Heart right ventricle (tissue), 16 donors: ENCODE measurements at regions not wholly inside any gene's neighbourhood (a gene's known extent, or its start where the extent isn't known, plus 50 kb on each side); places are given as distances from the start of the nearest gene placed in this dataset.

Source experiments
- ATAC-seq, 8 donors: fragments of 200-7000 bp; cut with Tn5 transposase; one replicate each; pipeline ENCODE4 v1.9.1; 2020; ENCODE audit warnings: mild to moderate bottlenecking in 8 of 8, moderate library complexity in 8 of 8, moderate number of reproducible peaks in 1 of 8
- DNase-seq, 2 donors: peaks; one replicate each; pipeline ENCODE4 v3.0.0-alpha.2; 2020
- H3K27ac ChIP-seq, 10 donors: fragments of 200-600 bp; sonication (generic) in 2 of 10; one replicate each; pipeline versions ENCODE4 v1.5.0 to v1.8.0; 2020 to 2022; ENCODE audit warnings: mild to moderate bottlenecking in 3 of 10
- H3K27me3 ChIP-seq, 7 donors: fragments of 200-600 bp; one replicate each; pipeline ENCODE4 v1.8.0; 2021 to 2022; ENCODE audit warnings: mild to moderate bottlenecking in 2 of 7
- H3K36me3 ChIP-seq, 9 donors: fragments of 200-600 bp; sonication (generic) in 1 of 9; one replicate each; pipeline versions ENCODE4 v1.5.0 to v1.8.0; 2020 to 2022; ENCODE audit warnings: mild to moderate bottlenecking in 2 of 9
- H3K4me1 ChIP-seq, 9 donors: fragments of 200-600 bp; sonication (generic) in 1 of 9; one replicate each; pipeline versions ENCODE4 v1.5.0 to v1.8.0; 2020 to 2022; ENCODE audit warnings: mild to moderate bottlenecking in 4 of 9
- H3K4me3 ChIP-seq, 10 donors: fragments of 200-600 bp; sonication (generic) in 2 of 10; one replicate each; pipeline versions ENCODE4 v1.5.0 to v1.8.0; 2020 to 2022; ENCODE audit warnings: mild to moderate bottlenecking in 7 of 10, moderate library complexity in 2 of 10
- H3K9me3 ChIP-seq, 11 donors: fragments of 200-600 bp in 10 of 11; sonication (generic) in 2 of 11; one replicate each; pipeline versions ENCODE4 v1.5.0 to v1.8.0; 2013 to 2022; ENCODE audit warnings: mild to moderate bottlenecking in 2 of 11, control low read depth in 1 of 11, moderate library complexity in 1 of 11
- CTCF ChIP-seq, 9 donors: fragments of 200-600 bp; sonication (generic) in 2 of 9; IDR thresholded peaks; one replicate each; pipeline versions ENCODE4 v1.5.0 to v1.8.0; 2021 to 2022; ENCODE audit warnings: antibody characterized with exemption in 9 of 9, mild to moderate bottlenecking in 5 of 9, moderate library complexity in 1 of 9
- WGBS, 2 donors: extraction: QIAGEN DNeasy Blood & Tissue Kit; methylation state at CpG; one replicate each; pipeline ENCODE4 v1.1.7; 2013; ENCODE audit warnings: inconsistent platforms in 1 of 2; 5-methylcytosine and 5-hydroxymethylcytosine counted together
- intact Hi-C, 10 donors: fragments of 100-400 bp; cut with DNase I; formaldehyde crosslinking; loops; one replicate each; pipeline versions ENCODE4 v1.11.1 to v1.14.2; 2022
- donor health status: Arrhythmogenic right ventricular cardiomyopathy.
- donor health status: ischemic (EF 13 %, LVEDD 7.1; RV severe dilation, severe dysfunction).
- donor health status: healthy with polysubstance abuse.
- donor health status: DM: no; HTN: yes; CAD: no.
- donor health status: DM: no; HTN: no; CAD: no.
- donor health status: ischemic (EF 25% LVEDD 6.9; RV normal size, moderate dysfunction).
- donor health status: ischemic (EF 25% LVEDD 5.7; RV mildly dilated, moderate dysfunction).
- donor health status: healthy.
- donor health status: DM: yes; HTN: yes; CAD: no.
- donor health status: Ischemic cardiomyopathy.
- donor health status: ischemic (EF 35%, LVEDD 5.7; RV mildly dilated, moderate dysfunction).
- donor health status: nonischemic (EF 11% LVEDD 7.7; RV severe dilation, severe dysfunction).
- donor health status: DM: yes; HTN: yes; CAD: no.
- donor health status: PGD.
- donor health status: ischemic (EF 29% LVEDD 5.4; RV normal size, mild dysfunction).
- donor health status: nonischemic (EF 23%, LVEDD 6.1; RV moderate dilation, normal function).

- WGBS, 2 donors = 82 to 87% methylated on average over 1 of the region's 1 CpG
- TF ChIP-seq CTCF (IDR thresholded peaks at IDR 0.05) = no peak
- intact Hi-C loops = no loop called here
- Histone ChIP-seq H3K36me3 (no peaks in the 10 kb centered on the region), H3K9me3 (peaks cover 0 to 16% (median 0%) of the 10 kb centered on the region in 11 donors), H3K4me3 (no peak overlapping the region), H3K27ac (no peak overlapping the region), H3K4me1 (peaks cover 0 to 41% (median 17%) of the 10 kb centered on the region in 9 donors), H3K27me3 (no peaks in the 10 kb centered on the region)
- ATAC-seq (no peak), DNase-seq (no peak)
Measured at GRCh38 chr3:16797831-16798230, 86.9 kb upstream of the PLCL2 start.

DNA sequence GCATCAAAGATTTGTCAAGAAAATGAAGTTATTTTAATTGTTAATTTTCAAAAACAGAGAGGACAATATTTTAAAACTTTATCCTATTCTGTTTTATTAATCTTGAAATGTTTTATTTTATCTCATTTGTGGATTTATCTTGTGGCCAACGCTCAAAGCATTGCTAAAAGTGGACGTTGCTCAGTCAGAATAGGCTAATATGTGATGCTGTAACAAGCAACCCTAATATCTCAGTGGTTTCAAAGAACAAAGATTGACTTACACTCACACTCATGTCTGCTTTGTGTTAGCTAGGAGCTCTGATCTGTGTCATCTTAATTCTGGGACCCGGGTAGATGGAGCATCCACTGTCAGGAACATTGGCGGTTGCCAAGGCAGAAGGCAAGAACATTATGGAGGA, 86.0 kb upstream of the PLCL2 start:
- ATAC-seq = no peak
- DNase-seq = no peak
- no peaks in the 10 kb centered on the region for H3K36me3 ChIP-seq
- WGBS, 2 donors = 94 to 95% methylated on average over 4 of the region's 4 CpGs
- intact Hi-C loops = no loop called here
- H3K27ac ChIP-seq = no peak overlapping the region
- H3K27me3 ChIP-seq = no peaks in the 10 kb centered on the region
- no peak for TF ChIP-seq CTCF (IDR thresholded peaks at IDR 0.05)
- H3K4me1 ChIP-seq = peaks cover 0 to 41% (median 17%) of the 10 kb centered on the region in 9 donors
- H3K4me3 ChIP-seq = no peak overlapping the region
- peaks cover 0 to 16% (median 0%) of the 10 kb centered on the region in 11 donors for H3K9me3 ChIP-seq

- peak overlapping the region in 1 of 10 donors; percentile 63 for H3K27ac ChIP-seq
- peaks cover 0 to 40% (median 17%) of the 10 kb centered on the region in 9 donors for H3K4me1 ChIP-seq
- no peak for TF ChIP-seq CTCF (IDR thresholded peaks at IDR 0.05)
- ATAC-seq = no peak
- H3K4me3 ChIP-seq = no peak overlapping the region
- no peaks in the 10 kb centered on the region for H3K36me3 ChIP-seq
- DNase-seq = no peak
- 75 to 85% methylated on average over 3 of the region's 3 CpGs for WGBS, 2 donors
- peaks cover 0 to 5% (median 0%) of the 10 kb centered on the region in 11 donors for H3K9me3 ChIP-seq
- intact Hi-C loops = no loop called here
- no peaks in the 10 kb centered on the region for H3K27me3 ChIP-seq
Measured at GRCh38 chr3:16800361-16800760, 84.4 kb upstream of the PLCL2 start.

DNA sequence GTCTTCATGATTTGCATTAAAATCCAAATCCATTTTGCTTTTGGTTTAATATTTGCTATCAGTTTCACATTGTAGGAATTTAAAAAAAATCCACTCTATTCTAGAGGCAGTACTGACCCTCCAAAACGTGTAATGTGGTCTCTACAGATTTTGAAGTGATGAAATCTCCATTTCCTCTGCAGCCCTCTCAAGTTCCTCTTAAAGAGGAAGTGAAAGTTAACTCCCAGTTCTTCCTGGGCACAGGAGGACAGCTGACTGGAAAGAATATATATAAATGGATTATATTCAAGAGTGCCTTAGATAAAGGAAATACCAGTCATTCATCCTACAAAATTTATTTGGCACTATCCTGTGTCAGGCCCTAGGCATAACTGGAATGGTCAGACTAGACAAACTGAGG, 83.5 kb upstream of the PLCL2 start:
- 2 to 8% methylated on average over 1 of the region's 1 CpG for WGBS, 2 donors
- intact Hi-C loops = no loop called here
- no peak for DNase-seq
- no peak for TF ChIP-seq CTCF (IDR thresholded peaks at IDR 0.05)
- Histone ChIP-seq H3K9me3 (no peaks in the 10 kb centered on the region), H3K36me3 (no peaks in the 10 kb centered on the region), H3K27ac (peak overlapping the region in 3 of 10 donors; percentile 26 to 63 (median 34)), H3K4me1 (peaks cover 0 to 37% (median 17%) of the 10 kb centered on the region in 9 donors), H3K27me3 (no peaks in the 10 kb centered on the region), H3K4me3 (no peak overlapping the region)
- ATAC-seq = peak in 7 of 8 donors; percentile 58 to 81 (median 75)
